ENCODE measurements at regions not wholly inside any gene's neighbourhood (a gene's known extent, or its start where the extent isn't known, plus 50 kb on each side); places are given as distances from the start of the nearest gene placed in this dataset.

DNA sequence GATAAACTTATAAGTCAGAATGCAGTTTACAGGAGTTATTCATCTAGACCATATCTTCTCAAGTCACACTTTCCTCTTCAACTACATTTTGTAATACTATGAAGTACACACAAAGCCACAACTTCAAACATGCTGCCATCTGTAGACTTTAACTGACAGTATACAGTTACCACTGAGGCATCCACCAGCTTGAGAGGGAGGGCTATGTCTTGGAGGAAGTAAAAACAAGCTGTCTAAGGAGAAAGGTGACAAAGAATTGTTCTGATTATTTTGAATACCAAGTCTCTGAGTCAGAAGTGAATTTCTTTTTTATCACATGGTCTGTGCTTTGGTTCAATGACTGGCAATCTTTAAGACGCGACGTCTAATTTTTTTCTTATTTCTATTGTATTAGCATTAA lies 97.6 kb upstream of the CDH10 start:
- TF ChIP-seq CTCF (IDR thresholded peaks at IDR 0.05) (no peak), EP300 (IDR thresholded peaks at IDR 0.05; ENCODE audit: borderline replicate concordance in 1 of 2, low read depth in 1 of 2, low read length in 1 of 2) (no peak)

Measured in SK-N-SH (cell line).